HepG2 (cell line): ENCODE measurements at regions not wholly inside any gene's neighbourhood (a gene's known extent, or its start where the extent isn't known, plus 50 kb on each side); places are given as distances from the start of the nearest gene placed in this dataset.

Experiments used
- AFF4 ChIP-seq: sonication (generic); formaldehyde crosslinking; IDR thresholded peaks from 2 replicates; pipeline ENCODE4 v1.4.0; 2020; ENCODE audit warnings: missing genetic modification reagents
- CTCF ChIP-seq: sonication (generic); formaldehyde crosslinking; IDR thresholded peaks from 2 replicates; pipeline ENCODE4 v1.5.0; 2020; ENCODE audit warnings: mild to moderate bottlenecking, missing genetic modification reagents, moderate library complexity
- EZH2 ChIP-seq: conservative IDR thresholded peaks from 2 replicates; pipeline ENCODE4 v1.6.1; 2012; ENCODE audit warnings: mild to moderate bottlenecking, low read depth, low read length, moderate library complexity
- HES4 ChIP-seq: sonication (generic); formaldehyde crosslinking; IDR thresholded peaks from 2 replicates; pipeline ENCODE4 v1.9.0; 2021; ENCODE audit warnings: mild to moderate bottlenecking, missing genetic modification reagents, borderline replicate concordance
- HNF4G ChIP-seq, 2 experiments: sonication (generic) in 1 of 2; formaldehyde crosslinking in 1 of 2; IDR thresholded peaks; 2 replicates each; pipeline versions ENCODE4 v1.4.0 to v1.6.1; 2011 to 2020; ENCODE audit warnings: borderline replicate concordance in 2 of 2, low read depth in 2 of 2, mild to moderate bottlenecking in 2 of 2, low read length in 1 of 2, missing genetic modification reagents in 1 of 2, moderate library complexity in 1 of 2
- MEIS2 ChIP-seq: sonication (generic); formaldehyde crosslinking; IDR thresholded peaks from 2 replicates; pipeline ENCODE4 v1.9.0; 2021; ENCODE audit warnings: mild to moderate bottlenecking, missing genetic modification reagents
- NONO ChIP-seq, 2 experiments: fragments of 450-650 bp in 1 of 2; sonication (generic) in 1 of 2; formaldehyde crosslinking in 1 of 2; IDR thresholded peaks in 1 of 2; conservative IDR thresholded peaks in 1 of 2; 2 replicates each; pipeline versions ENCODE4 v1.6.1 to v1.8.0; 2017 to 2022; ENCODE audit warnings: mild to moderate bottlenecking in 1 of 2, missing genetic modification reagents in 1 of 2, moderate library complexity in 1 of 2
- NR2C2 ChIP-seq: sonication (generic); formaldehyde crosslinking; IDR thresholded peaks from 2 replicates; pipeline ENCODE4 v1.4.0; 2020; ENCODE audit warnings: missing genetic modification reagents, mild to moderate bottlenecking, moderate library complexity, borderline replicate concordance
- POLR2A ChIP-seq, 2 experiments: IDR thresholded peaks; 2 replicates each; pipeline ENCODE4 v1.6.1; 2011; ENCODE audit warnings: low read depth in 2 of 2, low read length in 2 of 2, mild to moderate bottlenecking in 1 of 2, moderate library complexity in 1 of 2; ENCODE audit not compliant: insufficient read depth in 1 of 2
- REST ChIP-seq, 2 experiments: IDR thresholded peaks; 2 replicates each; pipeline ENCODE4 v1.6.1; 2011 to 2012; ENCODE audit warnings: low read length in 2 of 2, borderline replicate concordance in 1 of 2, low read depth in 1 of 2, mild to moderate bottlenecking in 1 of 2, moderate library complexity in 1 of 2
- STAT5B ChIP-seq: sonication (generic); formaldehyde crosslinking; IDR thresholded peaks from 2 replicates; pipeline ENCODE4 v1.4.0; 2020; ENCODE audit warnings: missing genetic modification reagents
- TF ChIP-seq, protein P1 (sequence below): sonication (generic); formaldehyde crosslinking; IDR thresholded peaks from 2 replicates; pipeline ENCODE4 v1.4.0; 2020; ENCODE audit warnings: missing genetic modification reagents

GRCh38 chr19:30842926-30843325 lies 470.7 kb downstream of the ZNF536 start:
- no peak for TF ChIP-seq STAT5B
- no peak for TF ChIP-seq HNF4G (IDR thresholded peaks at IDR 0.05; ENCODE audit: borderline replicate concordance, low read depth, low read length)
- TF ChIP-seq HNF4G (CRISPR knock-in tag; IDR thresholded peaks at IDR 0.05; ENCODE audit: borderline replicate concordance, low read depth), result no peak
- no peak for TF ChIP-seq NR2C2 (CRISPR knock-in tag)
- no peak for TF ChIP-seq REST (IDR thresholded peaks at IDR 0.05; ENCODE audit: borderline replicate concordance in 1 of 2, low read depth in 1 of 2, low read length in 2 of 2)
- TF ChIP-seq AFF4 (CRISPR knock-in tag), result no peak
- TF ChIP-seq NONO (IDR thresholded peaks at IDR 0.05), result no peak
- TF ChIP-seq NONO (CRISPR knock-in tag; conservative IDR thresholded peaks at IDR 0.05), result no peak
- no peak for TF ChIP-seq CTCF
- no peak for TF ChIP-seq HES4 (CRISPR knock-in tag)
- TF ChIP-seq, protein P1, sequence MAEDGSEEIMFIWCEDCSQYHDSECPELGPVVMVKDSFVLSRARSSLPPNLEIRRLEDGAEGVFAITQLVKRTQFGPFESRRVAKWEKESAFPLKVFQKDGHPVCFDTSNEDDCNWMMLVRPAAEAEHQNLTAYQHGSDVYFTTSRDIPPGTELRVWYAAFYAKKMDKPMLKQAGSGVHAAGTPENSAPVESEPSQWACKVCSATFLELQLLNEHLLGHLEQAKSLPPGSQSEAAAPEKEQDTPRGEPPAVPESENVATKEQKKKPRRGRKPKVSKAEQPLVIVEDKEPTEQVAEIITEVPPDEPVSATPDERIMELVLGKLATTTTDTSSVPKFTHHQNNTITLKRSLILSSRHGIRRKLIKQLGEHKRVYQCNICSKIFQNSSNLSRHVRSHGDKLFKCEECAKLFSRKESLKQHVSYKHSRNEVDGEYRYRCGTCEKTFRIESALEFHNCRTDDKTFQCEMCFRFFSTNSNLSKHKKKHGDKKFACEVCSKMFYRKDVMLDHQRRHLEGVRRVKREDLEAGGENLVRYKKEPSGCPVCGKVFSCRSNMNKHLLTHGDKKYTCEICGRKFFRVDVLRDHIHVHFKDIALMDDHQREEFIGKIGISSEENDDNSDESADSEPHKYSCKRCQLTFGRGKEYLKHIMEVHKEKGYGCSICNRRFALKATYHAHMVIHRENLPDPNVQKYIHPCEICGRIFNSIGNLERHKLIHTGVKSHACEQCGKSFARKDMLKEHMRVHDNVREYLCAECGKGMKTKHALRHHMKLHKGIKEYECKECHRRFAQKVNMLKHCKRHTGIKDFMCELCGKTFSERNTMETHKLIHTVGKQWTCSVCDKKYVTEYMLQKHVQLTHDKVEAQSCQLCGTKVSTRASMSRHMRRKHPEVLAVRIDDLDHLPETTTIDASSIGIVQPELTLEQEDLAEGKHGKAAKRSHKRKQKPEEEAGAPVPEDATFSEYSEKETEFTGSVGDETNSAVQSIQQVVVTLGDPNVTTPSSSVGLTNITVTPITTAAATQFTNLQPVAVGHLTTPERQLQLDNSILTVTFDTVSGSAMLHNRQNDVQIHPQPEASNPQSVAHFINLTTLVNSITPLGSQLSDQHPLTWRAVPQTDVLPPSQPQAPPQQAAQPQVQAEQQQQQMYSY (CRISPR knock-in tag), result no peak
- no peak for TF ChIP-seq MEIS2 (CRISPR knock-in tag)
- no peak for TF ChIP-seq EZH2
- TF ChIP-seq POLR2A (IDR thresholded peaks at IDR 0.05; ENCODE audit: insufficient read depth in 1 of 2, low read depth in 2 of 2, low read length in 2 of 2), result no peak
